M059J (cell line): ENCODE measurements at regions not wholly inside any gene's neighbourhood (a gene's known extent, or its start where the extent isn't known, plus 50 kb on each side); places are given as distances from the start of the nearest gene placed in this dataset.

Source experiments
- DNase-seq: peaks from one replicate; pipeline ENCODE4 v3.0.0-alpha.2; 2012; ENCODE audit warnings: low read depth

- no peak for DNase-seq
Measured at GRCh38 chr12:110794623-110795280, 52.0 kb upstream of the CCDC63 start.

GRCh38 chr12:110796952-110797351, 49.8 kb upstream of the CCDC63 start:
- peak; percentile 60 for DNase-seq
